ENCODE measurements at regions not wholly inside any gene's neighbourhood (a gene's known extent, or its start where the extent isn't known, plus 50 kb on each side); places are given as distances from the start of the nearest gene placed in this dataset.

DNA sequence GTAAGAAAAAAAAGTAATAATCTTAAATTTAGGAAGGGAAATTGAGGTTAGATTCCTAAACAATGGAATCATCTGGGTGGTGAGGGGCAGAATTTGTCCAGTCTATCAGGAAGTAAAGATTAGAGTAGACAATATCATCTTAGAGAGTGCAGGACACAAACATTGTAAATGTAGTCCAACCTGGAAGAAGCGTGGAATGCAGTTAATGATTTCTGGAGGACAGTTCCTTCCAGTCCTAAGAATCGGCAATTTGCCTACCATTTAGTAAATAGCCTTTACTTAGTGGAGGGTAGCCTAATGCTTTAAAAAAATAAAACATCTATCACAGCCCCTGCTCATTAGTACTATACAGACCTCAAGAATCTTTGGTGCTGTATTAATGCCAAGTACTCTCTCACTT lies 147.5 kb upstream of the TTC29 start:
- Histone ChIP-seq H3K4me3 (ENCODE audit: low read length in 3 of 3) (no peak overlapping the region), H3K36me3 (ENCODE audit: control insufficient read depth in 2 of 3, insufficient read depth in 3 of 3, low read length in 3 of 3) (no peaks in the 10 kb centered on the region), H3K27me3 (ENCODE audit: control insufficient read depth, insufficient read depth, low read length) (no peaks in the 10 kb centered on the region), H3K4me1 (ENCODE audit: control insufficient read depth in 2 of 3, insufficient read depth in 2 of 3, low read depth in 1 of 3, low read length in 3 of 3) (no peaks in the 10 kb centered on the region), H3K9me3 (ENCODE audit: control insufficient read depth in 2 of 3, insufficient read depth in 1 of 3, low read length in 3 of 3) (no peaks in the 10 kb centered on the region), H3K9ac (ENCODE audit: low read length in 3 of 3) (no peak overlapping the region), H3K27ac (ENCODE audit: low read depth in 2 of 2, low read length in 2 of 2) (no peak overlapping the region)
- intact Hi-C loops (cut with DNase I), result loop anchor here (10.0 kb wide), 1 partner anchor 78 kb away; no protein-coding TSS in a partner anchor
- FAIRE-seq, result no peak
- TF ChIP-seq, protein P1, sequence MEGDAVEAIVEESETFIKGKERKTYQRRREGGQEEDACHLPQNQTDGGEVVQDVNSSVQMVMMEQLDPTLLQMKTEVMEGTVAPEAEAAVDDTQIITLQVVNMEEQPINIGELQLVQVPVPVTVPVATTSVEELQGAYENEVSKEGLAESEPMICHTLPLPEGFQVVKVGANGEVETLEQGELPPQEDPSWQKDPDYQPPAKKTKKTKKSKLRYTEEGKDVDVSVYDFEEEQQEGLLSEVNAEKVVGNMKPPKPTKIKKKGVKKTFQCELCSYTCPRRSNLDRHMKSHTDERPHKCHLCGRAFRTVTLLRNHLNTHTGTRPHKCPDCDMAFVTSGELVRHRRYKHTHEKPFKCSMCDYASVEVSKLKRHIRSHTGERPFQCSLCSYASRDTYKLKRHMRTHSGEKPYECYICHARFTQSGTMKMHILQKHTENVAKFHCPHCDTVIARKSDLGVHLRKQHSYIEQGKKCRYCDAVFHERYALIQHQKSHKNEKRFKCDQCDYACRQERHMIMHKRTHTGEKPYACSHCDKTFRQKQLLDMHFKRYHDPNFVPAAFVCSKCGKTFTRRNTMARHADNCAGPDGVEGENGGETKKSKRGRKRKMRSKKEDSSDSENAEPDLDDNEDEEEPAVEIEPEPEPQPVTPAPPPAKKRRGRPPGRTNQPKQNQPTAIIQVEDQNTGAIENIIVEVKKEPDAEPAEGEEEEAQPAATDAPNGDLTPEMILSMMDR (IDR thresholded peaks at IDR 0.05; ENCODE audit: borderline replicate concordance, extremely low read depth, insufficient read depth), result no peak
- DNase-seq, result peak in 2 of 5 donors; percentile 28 to 54

DNA sequence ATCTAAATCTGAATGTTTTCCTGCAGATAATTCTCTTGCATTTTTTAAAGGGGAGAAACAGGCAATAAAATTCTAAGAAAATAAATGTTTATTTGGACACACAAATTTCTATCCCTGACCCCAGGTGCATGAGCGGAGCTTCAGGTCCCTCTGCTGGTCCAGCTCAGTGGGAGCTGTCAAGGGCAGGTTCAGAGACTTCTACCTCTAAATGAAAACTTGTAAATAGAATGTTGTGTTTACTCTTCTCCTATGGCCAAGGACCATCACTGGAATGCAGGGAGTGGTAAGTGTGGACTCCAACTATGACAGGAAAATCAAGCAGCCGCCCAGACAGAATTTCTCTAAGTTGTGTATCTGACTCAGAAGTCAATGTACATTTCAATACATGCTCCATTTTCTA lies 148.6 kb upstream of the TTC29 start:
- Histone ChIP-seq H3K9me3 (ENCODE audit: control insufficient read depth in 2 of 3, insufficient read depth in 1 of 3, low read length in 3 of 3) (no peaks in the 10 kb centered on the region), H3K4me1 (ENCODE audit: control insufficient read depth in 2 of 3, insufficient read depth in 2 of 3, low read depth in 1 of 3, low read length in 3 of 3) (no peaks in the 10 kb centered on the region), H3K4me3 (ENCODE audit: low read length in 3 of 3) (no peak overlapping the region), H3K9ac (ENCODE audit: low read length in 3 of 3) (no peak overlapping the region), H3K36me3 (ENCODE audit: control insufficient read depth in 2 of 3, insufficient read depth in 3 of 3, low read length in 3 of 3) (no peaks in the 10 kb centered on the region), H3K27ac (ENCODE audit: low read depth in 2 of 2, low read length in 2 of 2) (no peak overlapping the region), H3K27me3 (ENCODE audit: control insufficient read depth, insufficient read depth, low read length) (no peaks in the 10 kb centered on the region)
- no peak for FAIRE-seq
- intact Hi-C loops (cut with DNase I), result loop anchor here (10.0 kb wide), 1 partner anchor 79 kb away; no protein-coding TSS in a partner anchor
- TF ChIP-seq, protein P1 (IDR thresholded peaks at IDR 0.05; ENCODE audit: borderline replicate concordance, extremely low read depth, insufficient read depth), result no peak
- DNase-seq, result no peak

DNA sequence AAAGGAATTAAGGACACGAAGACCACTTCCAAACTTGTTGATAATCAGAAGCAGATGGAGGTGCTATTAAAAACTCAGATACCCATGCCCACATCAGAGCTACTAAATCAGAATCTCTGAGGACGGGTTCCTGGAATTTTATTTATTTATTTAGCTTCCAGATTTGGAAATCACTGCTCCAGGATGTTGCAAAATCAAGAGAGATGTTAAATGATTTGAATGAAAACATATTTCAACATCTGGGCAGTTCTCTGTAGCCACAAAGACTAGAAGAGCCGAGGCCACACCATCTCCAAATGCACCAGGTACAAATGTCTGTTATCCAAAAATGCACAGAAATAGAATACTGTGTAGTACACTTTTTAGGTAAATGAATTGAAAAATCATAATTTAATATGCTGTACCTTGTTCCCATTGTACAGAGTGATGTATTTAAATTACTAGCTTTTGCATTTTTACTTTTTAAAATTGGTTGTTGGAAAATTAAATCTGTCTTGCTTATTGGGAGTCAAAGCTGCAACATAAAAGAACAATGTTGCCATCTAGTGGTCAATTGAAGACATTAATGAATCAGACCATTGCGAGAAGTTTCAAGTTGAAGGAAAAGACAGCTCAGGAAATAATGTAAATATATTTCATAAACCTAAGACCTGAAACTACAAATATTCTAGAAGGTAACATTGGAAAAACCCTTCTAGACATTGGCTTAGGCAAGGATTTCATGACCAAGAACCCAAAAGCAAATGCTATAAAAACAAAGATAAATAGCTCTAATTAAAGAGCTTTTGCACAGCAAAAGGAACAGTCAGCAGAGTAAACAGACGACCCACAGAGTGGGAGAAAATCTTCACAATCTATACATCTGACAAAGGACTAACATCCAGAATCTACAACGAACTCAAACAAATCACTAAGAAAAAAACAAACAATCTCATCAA lies 151.3 kb upstream of the TTC29 start:
- no peaks in the 10 kb centered on the region for H3K9me3 ChIP-seq (ENCODE audit: control insufficient read depth in 2 of 3, insufficient read depth in 1 of 3, low read length in 3 of 3)
- H3K9ac ChIP-seq (ENCODE audit: low read length in 3 of 3), result no peak overlapping the region
- TF ChIP-seq, protein P1 (IDR thresholded peaks at IDR 0.05; ENCODE audit: borderline replicate concordance, extremely low read depth, insufficient read depth), result peak; percentile 75
- no peaks in the 10 kb centered on the region for H3K4me1 ChIP-seq (ENCODE audit: control insufficient read depth in 2 of 3, insufficient read depth in 2 of 3, low read depth in 1 of 3, low read length in 3 of 3)
- peak; percentile 98 for FAIRE-seq
- no peak overlapping the region for H3K27ac ChIP-seq (ENCODE audit: low read depth in 2 of 2, low read length in 2 of 2)
- no peaks in the 10 kb centered on the region for H3K27me3 ChIP-seq (ENCODE audit: control insufficient read depth, insufficient read depth, low read length)
- H3K36me3 ChIP-seq (ENCODE audit: control insufficient read depth in 2 of 3, insufficient read depth in 3 of 3, low read length in 3 of 3), result no peaks in the 10 kb centered on the region
- DNase-seq, result peak in 2 of 5 donors; percentile 70 to 72
- intact Hi-C loops (cut with DNase I), result loop anchor here (10.0 kb wide), 1 partner anchor 82 kb away; no protein-coding TSS in a partner anchor
- H3K4me3 ChIP-seq (ENCODE audit: low read length in 3 of 3), result no peak overlapping the region

All from kidney (tissue), 13 donors.